ENCODE measurements at regions not wholly inside any gene's neighbourhood (a gene's known extent, or its start where the extent isn't known, plus 50 kb on each side); places are given as distances from the start of the nearest gene placed in this dataset.

- Mint-ChIP-seq H3K27me3 (no peaks in the 10 kb centered on the region), H3K27ac (no peak overlapping the region), H3K9me3 (no peaks in the 10 kb centered on the region), H3K4me3 (no peak overlapping the region), H3K4me1 (peaks cover 10% of the 10 kb centered on the region)
- DNase-seq (no peak), ATAC-seq (no peak)
Observed at GRCh38 chr11:81913793-81914192, 819.9 kb downstream of the FAM181B start.

GRCh38 chr11:81907996-81908395, 825.7 kb downstream of the FAM181B start:
- H3K4me3 Mint-ChIP-seq = no peak overlapping the region
- no peak for ATAC-seq
- DNase-seq = no peak

GRCh38 chr11:81899156-81899555, 834.5 kb downstream of the FAM181B start:
- DNase-seq (no peak), ATAC-seq (no peak)
- H3K4me1 Mint-ChIP-seq = no peaks in the 10 kb centered on the region
- H3K9me3 Mint-ChIP-seq = peaks cover 0 to 7% of the 10 kb centered on the region in 2 donors
- no peak overlapping the region for H3K4me3 Mint-ChIP-seq
- H3K27ac Mint-ChIP-seq = no peak overlapping the region
- no peaks in the 10 kb centered on the region for H3K27me3 Mint-ChIP-seq

More at GRCh38 chr11:81907996-81908395, 825.7 kb downstream of the FAM181B start:
- Mint-ChIP-seq H3K4me1 (no peaks in the 10 kb centered on the region), H3K27ac (peak overlapping the region in 1 of 2 donors; percentile 3), H3K27me3 (no peaks in the 10 kb centered on the region), H3K9me3 (no peaks in the 10 kb centered on the region)

- no peak overlapping the region for H3K27ac Mint-ChIP-seq
- H3K9me3 Mint-ChIP-seq = peaks cover 0 to 9% of the 10 kb centered on the region in 2 donors
- H3K4me1 Mint-ChIP-seq = no peaks in the 10 kb centered on the region
- no peak overlapping the region for H3K4me3 Mint-ChIP-seq
- no peaks in the 10 kb centered on the region for H3K27me3 Mint-ChIP-seq
- ATAC-seq (no peak), DNase-seq (no peak)
Observed at GRCh38 chr11:81897639-81898038, 836.0 kb downstream of the FAM181B start.

GRCh38 chr11:81895258-81895657, 838.4 kb downstream of the FAM181B start:
- DNase-seq (no peak), ATAC-seq (peak; percentile 46)
- no peak overlapping the region for H3K27ac Mint-ChIP-seq
- H3K27me3 Mint-ChIP-seq = no peaks in the 10 kb centered on the region
- peaks cover 5 to 14% of the 10 kb centered on the region in 2 donors for H3K9me3 Mint-ChIP-seq
- H3K4me3 Mint-ChIP-seq = no peak overlapping the region
- H3K4me1 Mint-ChIP-seq = no peaks in the 10 kb centered on the region

GRCh38 chr11:81892770-81893635, 840.7 kb downstream of the FAM181B start:
- Mint-ChIP-seq H3K9me3 (peaks cover 14 to 23% of the 10 kb centered on the region in 2 donors), H3K27me3 (no peaks in the 10 kb centered on the region), H3K4me3 (no peak overlapping the region), H3K4me1 (no peaks in the 10 kb centered on the region), H3K27ac (no peak overlapping the region)
- DNase-seq = no peak
- ATAC-seq = peak; percentile 20

- DNase-seq (no peak), ATAC-seq (no peak)
- peaks cover 15 to 24% of the 10 kb centered on the region in 2 donors for H3K9me3 Mint-ChIP-seq
- peaks cover 12% of the 10 kb centered on the region for H3K4me1 Mint-ChIP-seq
- no peak overlapping the region for H3K4me3 Mint-ChIP-seq
- H3K27me3 Mint-ChIP-seq = no peaks in the 10 kb centered on the region
- no peak overlapping the region for H3K27ac Mint-ChIP-seq
Observed at GRCh38 chr11:81888391-81888790, 845.3 kb downstream of the FAM181B start.

- no peaks in the 10 kb centered on the region for H3K27me3 Mint-ChIP-seq
- no peak for ATAC-seq
- no peak overlapping the region for H3K27ac Mint-ChIP-seq
- peaks cover 15 to 22% of the 10 kb centered on the region in 2 donors for H3K9me3 Mint-ChIP-seq
- no peak overlapping the region for H3K4me3 Mint-ChIP-seq
- DNase-seq = no peak
- H3K4me1 Mint-ChIP-seq = peaks cover 12% of the 10 kb centered on the region
Observed at GRCh38 chr11:81887671-81888070, 846.0 kb downstream of the FAM181B start.

- Mint-ChIP-seq H3K27me3 (no peaks in the 10 kb centered on the region), H3K27ac (no peak overlapping the region), H3K9me3 (peaks cover 15% of the 10 kb centered on the region in 2 donors), H3K4me3 (no peak overlapping the region), H3K4me1 (peaks cover 12% of the 10 kb centered on the region)
- DNase-seq (no peak), ATAC-seq (peak; percentile 91)
Observed at GRCh38 chr11:81886406-81887075, 847.1 kb downstream of the FAM181B start.

GRCh38 chr11:81874635-81875034, 859.0 kb downstream of the FAM181B start:
- Mint-ChIP-seq H3K4me3 (peak overlapping the region; percentile 71 to 72), H3K27me3 (no peaks in the 10 kb centered on the region), H3K27ac (peak overlapping the region; percentile 71 to 81), H3K9me3 (no peaks in the 10 kb centered on the region), H3K4me1 (peaks cover 44% of the 10 kb centered on the region)
- peak; percentile 32 to 52 for DNase-seq
- peak; percentile 65 for ATAC-seq

- no peak for DNase-seq
- Mint-ChIP-seq H3K4me3 (peak overlapping the region; percentile 11 to 85), H3K9me3 (peaks cover 5 to 7% of the 10 kb centered on the region in 2 donors), H3K27me3 (no peaks in the 10 kb centered on the region), H3K27ac (peak overlapping the region; percentile 79 to 84), H3K4me1 (peaks cover 63% of the 10 kb centered on the region)
- ATAC-seq = no peak
Observed at GRCh38 chr11:81870815-81871214, 862.8 kb downstream of the FAM181B start.

- DNase-seq (no peak), ATAC-seq (peak; percentile 63)
- peak overlapping the region; percentile 67 to 85 for H3K4me3 Mint-ChIP-seq
- peak overlapping the region; percentile 79 to 87 for H3K27ac Mint-ChIP-seq
- H3K9me3 Mint-ChIP-seq = peaks cover 5 to 7% of the 10 kb centered on the region in 2 donors
- peaks cover 56% of the 10 kb centered on the region for H3K4me1 Mint-ChIP-seq
- H3K27me3 Mint-ChIP-seq = no peaks in the 10 kb centered on the region
Observed at GRCh38 chr11:81870066-81870412, 863.6 kb downstream of the FAM181B start.

GRCh38 chr11:81869351-81870065, 864.2 kb downstream of the FAM181B start:
- Mint-ChIP-seq H3K4me1 (peaks cover 51% of the 10 kb centered on the region), H3K9me3 (peaks cover 5 to 7% of the 10 kb centered on the region in 2 donors), H3K27me3 (no peaks in the 10 kb centered on the region), H3K4me3 (peak overlapping the region; percentile 67 to 85), H3K27ac (peak overlapping the region; percentile 79 to 87)
- peak; percentile 94 for ATAC-seq
- peak; percentile 78 to 90 for DNase-seq

GRCh38 chr11:81866896-81867295, 866.8 kb downstream of the FAM181B start:
- ATAC-seq (no peak), DNase-seq (no peak)
- Mint-ChIP-seq H3K9me3 (peaks cover 5 to 7% of the 10 kb centered on the region in 2 donors), H3K4me3 (no peak overlapping the region), H3K4me1 (peaks cover 35% of the 10 kb centered on the region), H3K27ac (no peak overlapping the region), H3K27me3 (no peaks in the 10 kb centered on the region)

GRCh38 chr11:81857386-81857785, 876.3 kb downstream of the FAM181B start:
- peaks cover 0 to 9% of the 10 kb centered on the region in 2 donors for H3K9me3 Mint-ChIP-seq
- DNase-seq = no peak
- H3K27ac Mint-ChIP-seq = no peak overlapping the region
- H3K4me1 Mint-ChIP-seq = no peaks in the 10 kb centered on the region
- no peak overlapping the region for H3K4me3 Mint-ChIP-seq
- H3K27me3 Mint-ChIP-seq = no peaks in the 10 kb centered on the region
- ATAC-seq = no peak
